K562 (cell line): ENCODE measurements at regions not wholly inside any gene's neighbourhood (a gene's known extent, or its start where the extent isn't known, plus 50 kb on each side); places are given as distances from the start of the nearest gene placed in this dataset.

Experiments
- ATAC-seq: fragments of 200-7000 bp; cut with Tn5 transposase; 3 replicates; pipeline ENCODE4 v1.9.1; 2020; ENCODE audit warnings: moderate library complexity
- BruUV-seq: library from RNA; stranded (reverse); fragments of 400-500 nt; replicated peaks from 2 replicates; lab custom pipeline; 2021; lab: Mats Ljungman, UMichigan
- CTCF ChIA-PET: fragments of 300-600 bp; formaldehyde crosslinking; extraction: SDS; loops from one replicate; lab custom pipeline; 2021; ENCODE audit warnings: low intra/inter-chr PET ratio; lab: Yijun Ruan, JAX
- POLR2A ChIA-PET: fragments of 300-600, 350-650 bp; sonication (Branson Sonifier 250); formaldehyde crosslinking; extraction: SDS; loops from one replicate; lab custom pipeline; 2021; ENCODE audit warnings: antibody characterized with exemption, inconsistent platforms; lab: Yijun Ruan, JAX
- DNase-seq, 4 experiments: peaks; one replicate each; pipeline versions ENCODE4 v3.0.0 to v3.0.0-alpha.2; 2011 to 2018; ENCODE audit warnings: low spot score in 3 of 4, mixed read lengths in 3 of 4; ENCODE audit errors: extremely low read depth in 1 of 4
- FAIRE-seq: peaks from 2 replicates; lab custom pipeline; 2011; peaks lifted over from hg19 to GRCh38; lab: Jason Lieb, UNC
- H2AFZ ChIP-seq: 2 replicates; pipeline ENCODE4 v1.6.0; 2011; ENCODE audit warnings: low read depth, low read length, control low read depth, inconsistent platforms
- H3K27ac ChIP-seq: fragments of 200-600 bp; 3 replicates; pipeline ENCODE4 v1.8.0; 2011; ENCODE audit warnings: low read depth, mild to moderate bottlenecking, control low read depth, inconsistent platforms, low read length, moderate library complexity, mixed read lengths; ENCODE audit errors: extremely low read depth
- H3K27me3 ChIP-seq, 2 experiments: fragments of 300-600 bp in 1 of 2; 2 replicates in 1 of 2; 3 replicates in 1 of 2; pipeline versions ENCODE4 v1.6.0 to v1.8.0; 2011; ENCODE audit warnings: inconsistent platforms in 2 of 2, low read length in 2 of 2, mild to moderate bottlenecking in 1 of 2, mixed read lengths in 1 of 2, moderate library complexity in 1 of 2; ENCODE audit not compliant: control insufficient read depth in 2 of 2, insufficient read depth in 2 of 2
- H3K36me3 ChIP-seq: fragments of 300-600 bp; 3 replicates; pipeline ENCODE4 v1.8.0; 2011; ENCODE audit warnings: mild to moderate bottlenecking, low read length, inconsistent platforms; ENCODE audit not compliant: control insufficient read depth, insufficient read depth
- H3K4me1 ChIP-seq, 2 experiments: fragments of 200-600 bp in 1 of 2; replicated peaks in 1 of 2; 2 replicates in 1 of 2; 3 replicates in 1 of 2; pipeline versions ENCODE4 v1.5.1 to v1.8.0; 2011; ENCODE audit warnings: inconsistent platforms in 2 of 2, low read length in 2 of 2, mild to moderate bottlenecking in 1 of 2, mixed read lengths in 1 of 2, moderate library complexity in 1 of 2; ENCODE audit not compliant: control insufficient read depth in 2 of 2, insufficient read depth in 2 of 2
- H3K4me2 ChIP-seq: 2 replicates; pipeline ENCODE4 v1.6.1; 2011; ENCODE audit warnings: low read length, control low read depth, inconsistent platforms, mixed read lengths; ENCODE audit not compliant: insufficient read depth
- H3K4me3 ChIP-seq: fragments of 200-600 bp; sonication (generic), shearing (Covaris generic); 2 replicates; pipeline ENCODE4 v1.5.1; 2016; ENCODE audit warnings: control low read depth, inconsistent platforms
- H3K79me2 ChIP-seq: fragments of 200-600 bp; 3 replicates; pipeline ENCODE4 v1.8.0; 2011; ENCODE audit warnings: low read length, inconsistent platforms; ENCODE audit not compliant: control insufficient read depth, insufficient read depth
- H3K9ac ChIP-seq, 2 experiments: 2 replicates each; pipeline versions ENCODE4 v1.6.0 to v1.6.1; 2011; ENCODE audit warnings: low read depth in 2 of 2, low read length in 2 of 2, control low read depth in 1 of 2, inconsistent platforms in 1 of 2, mild to moderate bottlenecking in 1 of 2, mixed read lengths in 1 of 2; ENCODE audit not compliant: insufficient read depth in 1 of 2
- H3K9me1 ChIP-seq: one replicate; pipeline ENCODE4 v1.6.0; 2011; ENCODE audit warnings: inconsistent platforms, mild to moderate bottlenecking, low read length, moderate library complexity; ENCODE audit not compliant: control insufficient read depth, insufficient read depth
- H3K9me3 ChIP-seq: replicated peaks from 2 replicates; pipeline ENCODE4 v1.5.1; 2011; ENCODE audit warnings: low read depth, low read length, inconsistent platforms; ENCODE audit not compliant: control insufficient read depth, insufficient read depth
- H4K20me1 ChIP-seq: replicated peaks from 2 replicates; pipeline ENCODE4 v1.6.1; 2011; ENCODE audit warnings: low read length, inconsistent platforms, mixed read lengths; ENCODE audit not compliant: control insufficient read depth, insufficient read depth
- ESRRA ChIP-seq: fragments of 450-650 bp; IDR thresholded peaks from 2 replicates; pipeline ENCODE4 v1.6.1; 2014; ENCODE audit warnings: low read depth, mild to moderate bottlenecking, moderate library complexity, borderline replicate concordance
- JUND ChIP-seq, 2 experiments: IDR thresholded peaks; 2 replicates in 1 of 2; 3 replicates in 1 of 2; pipeline ENCODE4 v1.6.1; 2011; ENCODE audit warnings: borderline replicate concordance in 2 of 2, low read depth in 2 of 2, low read length in 2 of 2, improper control_type of control experiment in 1 of 2, missing biosample characterization in 1 of 2, missing genetic modification characterization in 1 of 2, missing genetic modification reagents in 1 of 2
- MITF ChIP-seq: IDR thresholded peaks from 2 replicates; pipeline ENCODE4 v1.6.1; 2014; ENCODE audit warnings: antibody characterized with exemption
- NR1H2 ChIP-seq: sonication (generic); formaldehyde crosslinking; IDR thresholded peaks from 2 replicates; pipeline ENCODE4 v1.4.0; 2020; ENCODE audit warnings: mild to moderate bottlenecking, missing genetic modification reagents
- PBX2 ChIP-seq, 2 experiments: IDR thresholded peaks in 1 of 2; conservative IDR thresholded peaks in 1 of 2; 2 replicates each; pipeline ENCODE4 v1.6.1; 2016; ENCODE audit warnings: low read depth in 2 of 2, mild to moderate bottlenecking in 1 of 2, missing compliant biosample characterization in 1 of 2, missing genetic modification characterization in 1 of 2, moderate library complexity in 1 of 2
- PRMT5 ChIP-seq: sonication (generic); formaldehyde crosslinking; IDR thresholded peaks from 2 replicates; pipeline ENCODE4 v1.5.0; 2020; ENCODE audit warnings: missing genetic modification reagents
- STAG1 ChIP-seq: sonication (generic); formaldehyde crosslinking; IDR thresholded peaks from 2 replicates; pipeline ENCODE4 v1.5.0; 2020; ENCODE audit warnings: missing genetic modification reagents, borderline replicate concordance
- TARDBP ChIP-seq: fragments of 450-650 bp; IDR thresholded peaks from 2 replicates; pipeline ENCODE4 v1.6.1; 2016
- USF1 ChIP-seq: sonication (generic); formaldehyde crosslinking; IDR thresholded peaks from 2 replicates; pipeline ENCODE4 v1.9.0; 2022; ENCODE audit warnings: mild to moderate bottlenecking, missing genetic modification reagents
- VEZF1 ChIP-seq: fragments of 200-800 bp; sonication (Bioruptor generic); IDR thresholded peaks from 2 replicates; pipeline ENCODE4 v1.6.1; 2017; ENCODE audit warnings: missing genetic modification characterization, missing compliant biosample characterization
- ZBTB1 ChIP-seq: sonication (generic); formaldehyde crosslinking; IDR thresholded peaks from 2 replicates; pipeline ENCODE4 v1.8.1; 2023; ENCODE audit warnings: missing genetic modification reagents, low read depth, mild to moderate bottlenecking, borderline replicate concordance
- ZNF12 ChIP-seq: sonication (generic); formaldehyde crosslinking; IDR thresholded peaks from 2 replicates; pipeline ENCODE4 v1.4.0; 2020; ENCODE audit warnings: mild to moderate bottlenecking, missing genetic modification reagents
- ZNF146 ChIP-seq: IDR thresholded peaks from one replicate; pipeline ENCODE4 v1.6.1; 2018; ENCODE audit warnings: missing compliant biosample characterization; ENCODE audit not compliant: unreplicated experiment
- WGBS: fragments of 100-300 bp; shearing (Covaris generic); methylation state at CpG from one replicate; pipeline ENCODE4 v1.1.6; 2016; ENCODE audit warnings: low coverage, mixed read lengths; ENCODE audit not compliant: insufficient coverage; ENCODE audit errors: missing lambda C conversion rate; 5-methylcytosine and 5-hydroxymethylcytosine counted together
- in situ Hi-C: fragments of 300-500 bp; cut with MboI; formaldehyde crosslinking; loops from 4 replicates; pipeline ENCODE4 v1.15.0; 2018; ENCODE audit warnings: inconsistent platforms, mixed read lengths
- intact Hi-C: fragments of 100-400 bp; cut with micrococcal nuclease; formaldehyde crosslinking; loops from 2 replicates; pipeline ENCODE4 v1.14.2; 2022

- no peak for DNase-seq
- Histone ChIP-seq H3K4me3 (no peak overlapping the region), H3K9me3 (no peaks in the 10 kb centered on the region), H2AFZ (no peak overlapping the region), H3K79me2 (no peaks in the 10 kb centered on the region), H4K20me1 (no peaks in the 10 kb centered on the region), H3K4me1 (no peaks in the 10 kb centered on the region), H3K9me1 (no peaks in the 10 kb centered on the region), H3K27me3 (no peaks in the 10 kb centered on the region), H3K27ac (no peak overlapping the region), H3K36me3 (no peaks in the 10 kb centered on the region), H3K9ac (no peak overlapping the region), H3K4me2 (no peak overlapping the region)
- 0% methylated on average over 2 of the region's 2 CpGs for WGBS
- in situ Hi-C loops = no loop called here
- ChIA-PET CTCF (no interaction called here), POLR2A (no interaction called here)
- no peak for ATAC-seq
- no peak for TF ChIP-seq TARDBP
- TF ChIP-seq STAG1 (CRISPR knock-in tag) = no peak
- TF ChIP-seq PRMT5 (CRISPR knock-in tag) = no peak
- no peak for TF ChIP-seq ESRRA
- no peak for TF ChIP-seq ZBTB1
- TF ChIP-seq ZNF146 (CRISPR knock-in tag) = no peak
- TF ChIP-seq NR1H2 (CRISPR knock-in tag) = no peak
- no peak for TF ChIP-seq JUND (IDR thresholded peaks at IDR 0.05; ENCODE audit: borderline replicate concordance, low read depth, low read length)
- TF ChIP-seq JUND (tag; IDR thresholded peaks at IDR 0.05; ENCODE audit: borderline replicate concordance, low read depth, low read length) = no peak
- TF ChIP-seq MITF = no peak
- no peak for TF ChIP-seq PBX2 (CRISPR knock-in tag; IDR thresholded peaks at IDR 0.05; ENCODE audit: low read depth)
- no peak for TF ChIP-seq PBX2 (tag; conservative IDR thresholded peaks at IDR 0.05; ENCODE audit: low read depth)
- no peak for TF ChIP-seq VEZF1 (CRISPR knock-in tag)
- TF ChIP-seq ZNF12 (CRISPR knock-in tag) = no peak
- TF ChIP-seq USF1 (CRISPR knock-in tag) = no peak
- FAIRE-seq = no peak
- no TSS peak for BruUV-seq
- intact Hi-C loops = no loop called here
Measured at GRCh38 chr2:193462411-193462810, 1267.7 kb upstream of the TMEFF2 start.
